DND-41 (cell line): ENCODE measurements at regions not wholly inside any gene's neighbourhood (a gene's known extent, or its start where the extent isn't known, plus 50 kb on each side); places are given as distances from the start of the nearest gene placed in this dataset.

Experiments used
- EZH2 ChIP-seq: IDR thresholded peaks from 3 replicates; pipeline ENCODE4 v1.6.1; 2012; ENCODE audit warnings: borderline replicate concordance, low read depth, mild to moderate bottlenecking, moderate library complexity, low read length, inconsistent platforms; ENCODE audit not compliant: severe bottlenecking
- TF ChIP-seq, protein P1 (sequence below): IDR thresholded peaks from 2 replicates; pipeline ENCODE4 v1.5.1; 2012; ENCODE audit warnings: borderline replicate concordance, low read length, moderate library complexity, mild to moderate bottlenecking; ENCODE audit not compliant: poor library complexity, severe bottlenecking; ENCODE audit errors: extremely low read depth

DNA sequence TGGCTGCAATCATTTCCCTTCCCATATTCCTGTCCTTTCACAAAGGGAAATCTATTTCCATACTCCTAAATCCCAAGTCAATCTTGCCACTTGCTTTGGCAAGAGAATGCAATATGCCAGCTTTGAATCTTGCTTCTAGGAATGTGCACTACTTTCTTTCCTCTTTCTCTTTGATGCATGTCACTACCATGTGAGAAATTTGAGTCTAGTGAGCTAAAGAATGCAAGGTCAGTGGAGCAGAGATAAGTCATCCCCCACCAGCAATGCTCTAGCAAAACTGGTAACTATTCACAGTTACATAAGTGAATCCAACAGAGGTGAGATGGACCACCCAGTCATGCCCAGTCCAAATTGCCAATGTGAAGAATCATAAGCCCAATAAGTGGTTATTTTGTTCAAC lies 910.4 kb downstream of the RAB28 start:
- TF ChIP-seq, protein P1, sequence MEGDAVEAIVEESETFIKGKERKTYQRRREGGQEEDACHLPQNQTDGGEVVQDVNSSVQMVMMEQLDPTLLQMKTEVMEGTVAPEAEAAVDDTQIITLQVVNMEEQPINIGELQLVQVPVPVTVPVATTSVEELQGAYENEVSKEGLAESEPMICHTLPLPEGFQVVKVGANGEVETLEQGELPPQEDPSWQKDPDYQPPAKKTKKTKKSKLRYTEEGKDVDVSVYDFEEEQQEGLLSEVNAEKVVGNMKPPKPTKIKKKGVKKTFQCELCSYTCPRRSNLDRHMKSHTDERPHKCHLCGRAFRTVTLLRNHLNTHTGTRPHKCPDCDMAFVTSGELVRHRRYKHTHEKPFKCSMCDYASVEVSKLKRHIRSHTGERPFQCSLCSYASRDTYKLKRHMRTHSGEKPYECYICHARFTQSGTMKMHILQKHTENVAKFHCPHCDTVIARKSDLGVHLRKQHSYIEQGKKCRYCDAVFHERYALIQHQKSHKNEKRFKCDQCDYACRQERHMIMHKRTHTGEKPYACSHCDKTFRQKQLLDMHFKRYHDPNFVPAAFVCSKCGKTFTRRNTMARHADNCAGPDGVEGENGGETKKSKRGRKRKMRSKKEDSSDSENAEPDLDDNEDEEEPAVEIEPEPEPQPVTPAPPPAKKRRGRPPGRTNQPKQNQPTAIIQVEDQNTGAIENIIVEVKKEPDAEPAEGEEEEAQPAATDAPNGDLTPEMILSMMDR = no peak
- no peak for TF ChIP-seq EZH2
